ENCODE measurements at regions not wholly inside any gene's neighbourhood (a gene's known extent, or its start where the extent isn't known, plus 50 kb on each side); places are given as distances from the start of the nearest gene placed in this dataset.
"Not testable (repeated sequence)": the region's sequence is repeated elsewhere in the genome, so short reads cannot be mapped to it uniquely, and the experiment has no call there.

DNA sequence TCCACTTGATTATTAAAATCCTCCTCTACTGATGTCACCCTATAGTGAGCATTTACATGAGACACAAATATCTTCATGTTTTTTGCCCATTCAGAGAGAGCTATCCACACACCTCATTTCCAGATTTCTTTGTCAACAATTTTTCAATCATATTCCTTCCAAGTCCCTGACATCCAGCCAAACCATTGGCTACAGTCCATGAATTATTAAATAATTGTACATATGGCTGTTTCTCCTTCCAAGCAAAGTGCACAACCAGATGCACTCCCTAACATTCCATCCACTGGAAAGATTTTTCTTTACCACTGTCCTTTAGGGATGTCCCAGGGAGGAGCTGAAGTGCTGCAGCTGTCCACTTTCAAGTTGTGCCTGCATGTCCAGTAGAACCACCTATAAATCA is 328.0 kb upstream of the MDFIC2 start:
- DNase-seq (ENCODE audit: low read depth in 2 of 2) = no peak

DNA sequence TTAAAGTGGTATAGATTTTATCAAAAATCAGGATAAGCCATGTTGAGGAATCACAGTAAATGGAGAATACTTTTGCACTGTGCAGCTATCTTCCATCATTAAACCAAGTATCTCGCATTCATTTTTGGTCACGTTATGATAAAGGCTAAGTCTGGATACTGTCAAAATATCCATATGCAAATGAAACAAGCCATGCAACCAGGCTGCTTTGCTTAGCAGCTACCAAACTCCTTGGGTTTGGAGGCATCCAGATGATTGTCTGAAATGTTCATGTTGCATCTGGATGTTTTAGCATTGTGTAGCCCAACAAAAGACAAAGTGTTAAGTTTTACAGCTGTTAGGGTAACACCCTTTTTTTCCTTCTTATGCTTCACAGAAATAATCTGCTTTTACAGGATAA is 322.9 kb upstream of the MDFIC2 start:
- DNase-seq (ENCODE audit: low read depth in 2 of 2) = no peak

- no peak for DNase-seq (ENCODE audit: low read depth in 2 of 2)
These were observed 319.4 kb upstream of the MDFIC2 start for GRCh38 chr3:70631716-70632307.

GRCh38 chr3:70621451-70621850 is 309.0 kb upstream of the MDFIC2 start:
- no peak for DNase-seq (ENCODE audit: low read depth in 2 of 2)

- DNase-seq (ENCODE audit: low read depth in 2 of 2) = no peak
These were observed 308.5 kb upstream of the MDFIC2 start for GRCh38 chr3:70620956-70621355.

GRCh38 chr3:70620367-70620766 is 307.9 kb upstream of the MDFIC2 start:
- DNase-seq (ENCODE audit: low read depth in 2 of 2) = no peak

GRCh38 chr3:70618151-70618550 is 305.7 kb upstream of the MDFIC2 start:
- DNase-seq (ENCODE audit: low read depth in 2 of 2) = no peak

DNA sequence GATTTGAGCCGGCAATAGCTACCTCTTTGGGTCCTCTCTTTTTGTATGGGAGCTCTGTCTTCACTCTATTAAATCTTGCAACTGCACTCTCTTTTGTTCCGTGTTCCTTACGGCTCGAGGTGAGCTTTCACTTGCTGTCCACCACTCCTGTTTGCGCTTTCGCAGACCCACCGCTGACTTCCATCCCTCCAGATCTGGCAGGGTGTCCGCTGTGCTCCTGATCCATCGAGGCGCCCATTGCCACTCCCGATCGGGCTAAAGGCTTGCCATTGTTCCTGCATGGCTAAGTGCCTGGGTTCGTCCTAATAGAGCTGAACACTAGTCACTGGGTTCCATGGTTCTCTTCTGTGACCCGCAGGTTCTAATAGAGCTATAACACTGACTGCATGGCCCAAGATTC is 304.9 kb upstream of the MDFIC2 start:
- not testable (repeated sequence) for DNase-seq (ENCODE audit: low read depth in 2 of 2)

GRCh38 chr3:70615286-70615685 is 302.8 kb upstream of the MDFIC2 start:
- no peak for DNase-seq (ENCODE audit: low read depth in 2 of 2)

GRCh38 chr3:70614111-70614510 is 301.7 kb upstream of the MDFIC2 start:
- DNase-seq (ENCODE audit: low read depth in 2 of 2) = no peak

DNA sequence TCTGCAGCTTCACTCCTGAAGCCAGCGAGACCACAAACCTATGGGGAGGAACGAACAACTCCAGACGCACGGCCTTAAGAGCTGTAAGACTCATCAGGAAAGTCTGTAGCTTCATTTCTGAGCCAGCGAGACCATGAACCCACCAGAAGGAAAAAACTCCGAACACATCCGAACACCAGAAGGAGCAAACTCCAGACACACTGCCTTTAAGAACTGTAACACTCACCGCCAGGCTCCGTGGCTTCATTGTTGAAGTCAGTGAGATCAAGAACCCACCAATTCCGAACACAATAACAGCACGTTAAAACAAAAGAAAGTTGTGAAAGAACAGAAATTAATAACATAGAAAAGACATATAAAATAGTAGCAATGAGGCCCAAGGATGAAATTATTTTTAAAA is 300.5 kb upstream of the MDFIC2 start:
- no peak for DNase-seq (ENCODE audit: low read depth in 2 of 2)

- not testable (repeated sequence) for DNase-seq (ENCODE audit: low read depth in 2 of 2)
These were observed 299.3 kb upstream of the MDFIC2 start for GRCh38 chr3:70611667-70612277.

- DNase-seq (ENCODE audit: low read depth in 2 of 2) = no peak
These were observed 296.0 kb upstream of the MDFIC2 start for GRCh38 chr3:70608434-70608833.

DNA sequence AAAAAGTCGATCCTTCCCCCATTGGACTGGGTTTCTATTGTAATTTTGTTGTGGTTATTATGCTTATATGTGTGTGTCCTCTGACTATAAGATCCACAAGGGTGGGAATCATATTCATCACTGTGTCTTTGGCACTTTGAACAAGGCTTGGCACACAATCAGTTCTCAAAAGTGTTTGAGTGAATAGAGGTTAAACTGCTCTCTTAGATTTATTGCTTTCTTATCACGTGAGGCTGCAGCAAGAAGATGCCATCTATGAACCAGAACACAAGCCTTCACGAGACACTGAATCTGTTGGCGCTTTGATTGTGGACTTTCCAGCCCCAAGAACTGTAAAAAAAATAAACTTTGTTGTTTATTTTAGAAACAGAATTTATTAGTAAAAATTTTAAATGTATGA is 295.0 kb upstream of the MDFIC2 start:
- DNase-seq (ENCODE audit: low read depth in 2 of 2) = no peak

DNA sequence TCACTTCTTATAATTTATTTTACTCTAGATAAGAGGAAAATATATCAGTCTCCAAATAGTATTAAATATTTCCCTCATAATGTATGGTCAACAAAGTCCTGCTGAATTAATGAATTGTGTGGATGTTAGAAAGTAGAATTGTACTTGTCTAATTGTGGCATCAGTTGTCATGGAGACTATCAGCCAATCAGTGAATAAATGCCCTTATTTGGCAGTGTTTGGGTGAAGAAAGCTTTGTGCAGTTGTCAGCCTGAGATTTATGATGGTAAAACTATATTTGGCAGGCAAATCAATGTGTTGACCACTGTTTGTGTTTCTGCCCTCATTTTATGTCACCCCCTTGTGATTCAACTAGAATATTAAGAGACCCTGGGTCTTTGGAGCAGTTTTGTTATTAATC is 293.6 kb upstream of the MDFIC2 start:
- no peak for DNase-seq (ENCODE audit: low read depth in 2 of 2)

DNA sequence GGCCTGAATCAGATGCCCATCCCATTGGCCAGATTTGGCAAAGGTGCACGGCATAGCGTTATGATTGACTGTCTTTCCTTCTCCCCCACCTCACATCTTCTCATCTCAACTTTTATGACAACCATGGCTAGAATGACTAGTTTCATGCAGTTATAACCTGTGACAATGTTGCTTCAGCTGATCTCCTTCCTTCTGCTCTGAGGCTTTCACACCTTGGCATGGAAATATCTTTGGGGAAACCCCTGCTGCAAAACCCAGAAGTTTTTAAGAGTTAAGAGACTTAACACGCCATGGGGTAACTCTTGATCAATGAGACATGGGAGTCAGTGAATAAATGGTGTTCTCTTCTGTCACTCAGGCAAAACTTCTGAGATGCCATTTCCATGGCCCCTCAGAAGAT is 290.7 kb upstream of the MDFIC2 start:
- no peak for DNase-seq (ENCODE audit: low read depth in 2 of 2)

DNA sequence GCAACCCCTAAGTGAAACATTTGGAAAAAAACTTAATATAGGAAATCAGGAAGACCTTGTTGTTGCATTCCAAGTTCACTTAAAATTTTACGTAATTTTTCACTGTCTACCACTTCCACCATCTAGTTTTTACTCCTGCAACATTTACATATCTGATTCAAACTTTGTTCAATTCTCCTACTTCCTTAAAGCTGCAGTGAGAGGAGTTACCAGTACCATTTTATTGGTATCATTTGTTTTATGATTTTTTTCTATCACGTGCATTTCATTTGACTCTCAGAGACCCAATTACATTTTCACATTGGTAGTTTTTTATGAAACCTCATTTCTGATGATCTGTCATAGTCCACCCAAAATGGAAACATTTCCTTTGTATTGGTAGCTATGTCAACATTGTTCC is 284.9 kb upstream of the MDFIC2 start:
- DNase-seq (ENCODE audit: low read depth in 2 of 2) = no peak

- no peak for DNase-seq (ENCODE audit: low read depth in 2 of 2)
These were observed 271.2 kb upstream of the MDFIC2 start for GRCh38 chr3:70583682-70584081.

- no peak for DNase-seq (ENCODE audit: low read depth in 2 of 2)
These were observed 270.4 kb upstream of the MDFIC2 start for GRCh38 chr3:70582803-70583202.

GRCh38 chr3:70580021-70580420 is 267.6 kb upstream of the MDFIC2 start:
- DNase-seq (ENCODE audit: low read depth in 2 of 2) = no peak

GRCh38 chr3:70571696-70572095 is 259.3 kb upstream of the MDFIC2 start:
- DNase-seq (ENCODE audit: low read depth in 2 of 2) = no peak

- DNase-seq (ENCODE audit: low read depth in 2 of 2) = no peak
These were observed 258.1 kb upstream of the MDFIC2 start for GRCh38 chr3:70570584-70570983.

DNA sequence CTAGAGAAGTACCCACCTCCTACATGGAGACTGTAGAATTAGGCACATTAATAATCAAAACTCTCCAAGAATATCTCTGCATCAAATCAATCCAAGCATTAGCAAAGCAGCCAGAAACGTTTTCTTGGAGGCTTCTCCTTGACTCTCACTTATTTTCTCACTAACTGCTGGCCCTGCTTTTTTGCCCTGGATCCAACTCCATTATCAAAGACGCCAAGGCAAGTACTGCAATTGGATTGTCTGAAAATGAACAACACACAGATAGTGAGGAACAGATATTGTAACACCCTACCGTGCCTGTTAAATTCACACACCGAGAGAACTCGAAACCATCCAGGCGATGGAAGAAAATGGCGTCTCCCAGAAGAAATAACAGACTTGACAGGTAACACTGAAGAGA is 256.2 kb upstream of the MDFIC2 start:
- no peak for DNase-seq (ENCODE audit: low read depth in 2 of 2)

GRCh38 chr3:70565861-70566260 is 253.4 kb upstream of the MDFIC2 start:
- DNase-seq (ENCODE audit: low read depth in 2 of 2) = no peak

Measured in activated CD8-positive, alpha-beta memory T cell treated with anti-CD3 and anti-CD28 coated beads for 4 hours (primary cell).